IMR-90 (cell line): ENCODE measurements at regions not wholly inside any gene's neighbourhood (a gene's known extent, or its start where the extent isn't known, plus 50 kb on each side); places are given as distances from the start of the nearest gene placed in this dataset.

ENCODE experiments used
- ATAC-seq: fragments of 200-7000 bp; cut with Tn5 transposase; 2 replicates; pipeline ENCODE4 v1.9.1; 2020; ENCODE audit warnings: low read depth, mild to moderate bottlenecking, moderate library complexity
- BruUV-seq: library from RNA; stranded (reverse); fragments of 400-500 nt; replicated peaks from 2 replicates; lab custom pipeline; 2021; lab: Mats Ljungman, UMichigan
- CTCF ChIA-PET: fragments of 300-600 bp; formaldehyde crosslinking; extraction: SDS; loops from one replicate; lab custom pipeline; 2021; ENCODE audit warnings: antibody characterized with exemption; lab: Yijun Ruan, JAX
- POLR2A ChIA-PET: fragments of 300-600 bp; sonication (Branson Sonifier 250); formaldehyde crosslinking; loops from one replicate; lab custom pipeline; 2022; ENCODE audit warnings: antibody characterized with exemption; ENCODE audit not compliant: unreplicated experiment; lab: Charles Lee
- DNase-seq: peaks from one replicate; pipeline ENCODE4 v3.0.0; 2013
- H2AFZ ChIP-seq: replicated peaks from 2 replicates; pipeline ENCODE3; 2013; ENCODE audit warnings: low read length, mild to moderate bottlenecking; ENCODE audit not compliant: poor library complexity
- H2AK5ac ChIP-seq: 2 replicates; pipeline ENCODE4 v1.6.1; 2013; ENCODE audit warnings: low read depth, low read length, inconsistent platforms
- H2AK9ac ChIP-seq: replicated peaks from 2 replicates; pipeline ENCODE3; 2013; ENCODE audit warnings: mild to moderate bottlenecking, low read depth, low read length, moderate library complexity; ENCODE audit not compliant: poor library complexity
- H2BK120ac ChIP-seq: 2 replicates; pipeline ENCODE4 v1.6.1; 2013; ENCODE audit warnings: low read depth, low read length, inconsistent platforms
- H2BK15ac ChIP-seq: 3 replicates; pipeline ENCODE4 v1.6.1; 2013; ENCODE audit warnings: low read depth, low read length, inconsistent platforms
- H2BK20ac ChIP-seq: 2 replicates; pipeline ENCODE4 v1.6.1; 2013; ENCODE audit warnings: low read depth, mild to moderate bottlenecking, inconsistent platforms, low read length, moderate library complexity
- H2BK5ac ChIP-seq: 2 replicates; pipeline ENCODE4 v1.6.1; 2013; ENCODE audit warnings: mild to moderate bottlenecking, low read depth, low read length, inconsistent platforms; ENCODE audit not compliant: poor library complexity, severe bottlenecking
- H3K14ac ChIP-seq: replicated peaks from 2 replicates; pipeline ENCODE4 v1.6.1; 2013; ENCODE audit warnings: low read depth, low read length, inconsistent platforms
- H3K18ac ChIP-seq: 2 replicates; pipeline ENCODE4 v1.6.1; 2013; ENCODE audit warnings: low read depth, low read length, control low read depth
- H3K23ac ChIP-seq: 2 replicates; pipeline ENCODE4 v1.6.1; 2013; ENCODE audit warnings: low read depth, low read length, inconsistent platforms
- H3K27ac ChIP-seq: 2 replicates; pipeline ENCODE4 v1.5.1; 2013; ENCODE audit warnings: mild to moderate bottlenecking, control low read depth, low read length; ENCODE audit not compliant: insufficient read depth
- H3K27me3 ChIP-seq: 2 replicates; pipeline ENCODE4 v1.6.1; 2013; ENCODE audit warnings: low read length; ENCODE audit not compliant: control insufficient read depth, insufficient read depth
- H3K36me3 ChIP-seq: 2 replicates; pipeline ENCODE4 v1.6.1; 2013; ENCODE audit warnings: low read length, mixed read lengths; ENCODE audit not compliant: control insufficient read depth, insufficient read depth
- H3K4ac ChIP-seq: 2 replicates; pipeline ENCODE4 v1.6.1; 2013; ENCODE audit warnings: low read depth, low read length, inconsistent platforms
- H3K4me1 ChIP-seq: 2 replicates; pipeline ENCODE4 v1.6.1; 2013; ENCODE audit warnings: low read length, mixed read lengths; ENCODE audit not compliant: control insufficient read depth, insufficient read depth
- H3K4me2 ChIP-seq: 2 replicates; pipeline ENCODE4 v1.6.1; 2013; ENCODE audit warnings: low read depth, mild to moderate bottlenecking, control low read depth, low read length, moderate library complexity
- H3K4me3 ChIP-seq: 2 replicates; pipeline ENCODE4 v1.5.1; 2013; ENCODE audit warnings: low read depth, mild to moderate bottlenecking, control low read depth, low read length, moderate library complexity; ENCODE audit not compliant: insufficient read depth
- H3K56ac ChIP-seq: 2 replicates; pipeline ENCODE4 v1.6.1; 2013; ENCODE audit warnings: low read length, inconsistent platforms; ENCODE audit not compliant: insufficient read depth; ENCODE audit errors: extremely low read depth
- H3K79me1 ChIP-seq, 2 experiments: 2 replicates each; pipeline ENCODE4 v1.6.1; 2013; ENCODE audit warnings: low read length in 2 of 2, inconsistent platforms in 1 of 2, low read depth in 1 of 2
- H3K9ac ChIP-seq: 2 replicates; pipeline ENCODE4 v1.6.1; 2013; ENCODE audit warnings: low read depth, low read length, control low read depth
- H3K9me1 ChIP-seq: 2 replicates; pipeline ENCODE4 v1.6.1; 2013; ENCODE audit warnings: low read length, inconsistent platforms; ENCODE audit not compliant: insufficient read depth
- H3K9me3 ChIP-seq: 2 replicates; pipeline ENCODE4 v1.6.1; 2013; ENCODE audit warnings: low read length; ENCODE audit not compliant: control insufficient read depth, insufficient read depth
- H4K20me1 ChIP-seq: 2 replicates; pipeline ENCODE4 v1.6.1; 2013; ENCODE audit warnings: low read length, inconsistent platforms; ENCODE audit not compliant: insufficient read depth
- H4K5ac ChIP-seq: 2 replicates; pipeline ENCODE4 v1.6.1; 2013; ENCODE audit warnings: mild to moderate bottlenecking, low read depth, low read length, control low read depth
- H4K8ac ChIP-seq, 2 experiments: 2 replicates each; pipeline ENCODE4 v1.6.1; 2013; ENCODE audit warnings: low read depth in 2 of 2, low read length in 2 of 2, control low read depth in 1 of 2, inconsistent platforms in 1 of 2
- H4K91ac ChIP-seq: 2 replicates; pipeline ENCODE4 v1.6.1; 2013; ENCODE audit warnings: low read depth, low read length, inconsistent platforms; ENCODE audit not compliant: insufficient read depth
- SMC3 ChIP-seq: fragments of 150-350 bp; IDR thresholded peaks from 2 replicates; pipeline ENCODE4 v1.6.1; 2016; ENCODE audit warnings: low read depth, mild to moderate bottlenecking, antibody characterized with exemption, low read length, moderate library complexity
- WGBS, 2 experiments: methylation state at CpG; one replicate each; pipeline versions ENCODE4 v1.1.5 to v1.1.7; 2013; ENCODE audit warnings: missing lambda C conversion rate in 2 of 2; ENCODE audit not compliant: insufficient read length in 1 of 2; ENCODE audit errors: extremely low coverage in 2 of 2; 5-methylcytosine and 5-hydroxymethylcytosine counted together
- dilution Hi-C: fragments of 300-500 bp; cut with HindIII; formaldehyde crosslinking; loops from one replicate; pipeline ENCODE4 v1.14.3; 2018; ENCODE audit warnings: low sequenced_read_pairs; ENCODE audit not compliant: unreplicated experiment
- in situ Hi-C: fragments of 300-500 bp; cut with MboI; formaldehyde crosslinking; loops from 3 replicates; pipeline ENCODE4 v1.14.3; 2019; ENCODE audit warnings: low sequenced_read_pairs, inconsistent platforms, mixed read lengths
- intact Hi-C: fragments of 100-400 bp; cut with micrococcal nuclease; formaldehyde crosslinking; loops from 2 replicates; pipeline ENCODE4 v1.10.0; 2022

DNA sequence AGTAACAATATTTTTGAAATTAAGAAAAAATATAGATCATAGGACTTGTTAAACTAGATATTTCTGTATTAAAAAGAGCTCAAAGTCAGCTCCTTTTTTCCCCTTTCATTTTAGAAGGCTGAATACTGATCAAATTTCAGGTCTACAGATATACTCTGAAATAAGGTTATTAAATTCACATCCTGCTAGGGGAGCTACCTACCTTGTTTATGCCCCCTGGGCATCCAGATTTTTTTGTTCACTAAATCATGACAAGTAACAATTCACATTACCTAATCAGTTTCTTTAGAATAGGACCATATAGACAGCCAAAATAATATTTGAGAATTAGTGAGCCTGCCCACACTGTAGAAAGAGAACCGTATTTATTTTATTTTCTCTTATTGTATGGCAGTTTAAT, 276.2 kb downstream of the USP25 start:
- H3K27ac ChIP-seq: no peak overlapping the region
- H3K4me1 ChIP-seq: no peaks in the 10 kb centered on the region
- no peaks in the 10 kb centered on the region for H3K36me3 ChIP-seq
- H3K79me1 ChIP-seq: no peaks in the 10 kb centered on the region
- H2AK9ac ChIP-seq: no peak overlapping the region
- H3K56ac ChIP-seq: no peak overlapping the region
- dilution Hi-C loops (no loop called here), in situ Hi-C loops (no loop called here), intact Hi-C loops (no loop called here)
- H2BK20ac ChIP-seq: no peak overlapping the region
- no peak overlapping the region for H3K14ac ChIP-seq
- no peak overlapping the region for H2BK5ac ChIP-seq
- H2BK120ac ChIP-seq: no peak overlapping the region
- no peak overlapping the region for H3K4ac ChIP-seq
- H3K23ac ChIP-seq: no peak overlapping the region
- no peak overlapping the region for H4K8ac ChIP-seq
- no peak for TF ChIP-seq SMC3
- H4K91ac ChIP-seq: no peak overlapping the region
- H4K20me1 ChIP-seq: no peaks in the 10 kb centered on the region
- no peak overlapping the region for H4K5ac ChIP-seq
- DNase-seq (no peak), ATAC-seq (no peak)
- no peaks in the 10 kb centered on the region for H3K27me3 ChIP-seq
- ChIA-PET POLR2A (no interaction called here), CTCF (no interaction called here)
- H3K9me3 ChIP-seq: no peaks in the 10 kb centered on the region
- H3K18ac ChIP-seq: no peak overlapping the region
- H2AFZ ChIP-seq: no peak overlapping the region
- H3K4me3 ChIP-seq: no peak overlapping the region
- no TSS peak for BruUV-seq
- H2BK15ac ChIP-seq: no peak overlapping the region
- no CpG with 5 or more reads among the region's 1 CpG for WGBS, 2 experiments
- peaks cover 3% of the 10 kb centered on the region; the same call in 1 of the 2 replicates for H3K9me1 ChIP-seq
- no peak overlapping the region for H3K4me2 ChIP-seq
- H2AK5ac ChIP-seq: no peak overlapping the region
- H3K9ac ChIP-seq: no peak overlapping the region
